Esophagus muscularis mucosa (tissue), 4 donors: ENCODE measurements at regions not wholly inside any gene's neighbourhood (a gene's known extent, or its start where the extent isn't known, plus 50 kb on each side); places are given as distances from the start of the nearest gene placed in this dataset.

Source experiments
- EP300 ChIP-seq: sonication (generic); formaldehyde crosslinking; IDR thresholded peaks from one replicate; pipeline ENCODE4 v1.6.1; 2017; ENCODE audit warnings: antibody characterized with exemption
- POLR2A ChIP-seq: fragments of 450-650 bp; IDR thresholded peaks from one replicate; pipeline ENCODE4 v1.6.1; 2017; ENCODE audit warnings: antibody characterized with exemption, moderate library complexity, mild to moderate bottlenecking, low read depth
- POLR2AphosphoS5 ChIP-seq, 2 donors: sonication (generic); formaldehyde crosslinking; IDR thresholded peaks; one replicate each; pipeline ENCODE4 v1.6.1; 2017; ENCODE audit warnings: antibody characterized with exemption in 2 of 2
- TF ChIP-seq, protein P1 (sequence below), 3 experiments: fragments of 200-600 bp in 2 of 3; fragments of 450-650 bp in 1 of 3; sonication (generic) in 2 of 3; IDR thresholded peaks; one replicate each; pipeline ENCODE4 v1.5.1; 2017 to 2019; ENCODE audit warnings: antibody characterized with exemption in 3 of 3, mild to moderate bottlenecking in 2 of 3, moderate library complexity in 1 of 3

DNA sequence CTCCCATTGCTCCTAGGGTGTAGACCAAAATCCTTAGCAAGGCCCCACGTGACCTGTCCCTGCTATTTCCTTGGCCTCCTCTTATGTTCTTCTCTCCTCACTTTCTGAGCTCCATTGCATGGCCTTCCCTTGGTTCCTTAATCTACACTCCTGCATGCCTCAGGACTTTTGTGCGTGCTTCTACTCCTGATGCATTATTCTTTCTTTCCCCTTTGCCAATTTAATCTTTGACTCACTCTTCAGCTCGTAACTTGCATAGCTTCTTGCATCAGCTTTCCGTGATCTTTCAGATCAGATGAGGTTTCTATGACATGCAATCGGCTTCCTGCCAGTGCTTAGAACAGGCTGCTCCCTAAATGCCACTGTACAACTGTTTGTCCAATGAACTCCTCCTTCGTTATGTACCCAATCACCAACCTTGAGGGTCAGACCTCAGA, 261.6 kb upstream of the CADM1 start:
- TF ChIP-seq POLR2A (no peak), POLR2AphosphoS5 (IDR thresholded peaks at IDR 0.05) (no peak), EP300 (no peak)
- TF ChIP-seq, protein P1, sequence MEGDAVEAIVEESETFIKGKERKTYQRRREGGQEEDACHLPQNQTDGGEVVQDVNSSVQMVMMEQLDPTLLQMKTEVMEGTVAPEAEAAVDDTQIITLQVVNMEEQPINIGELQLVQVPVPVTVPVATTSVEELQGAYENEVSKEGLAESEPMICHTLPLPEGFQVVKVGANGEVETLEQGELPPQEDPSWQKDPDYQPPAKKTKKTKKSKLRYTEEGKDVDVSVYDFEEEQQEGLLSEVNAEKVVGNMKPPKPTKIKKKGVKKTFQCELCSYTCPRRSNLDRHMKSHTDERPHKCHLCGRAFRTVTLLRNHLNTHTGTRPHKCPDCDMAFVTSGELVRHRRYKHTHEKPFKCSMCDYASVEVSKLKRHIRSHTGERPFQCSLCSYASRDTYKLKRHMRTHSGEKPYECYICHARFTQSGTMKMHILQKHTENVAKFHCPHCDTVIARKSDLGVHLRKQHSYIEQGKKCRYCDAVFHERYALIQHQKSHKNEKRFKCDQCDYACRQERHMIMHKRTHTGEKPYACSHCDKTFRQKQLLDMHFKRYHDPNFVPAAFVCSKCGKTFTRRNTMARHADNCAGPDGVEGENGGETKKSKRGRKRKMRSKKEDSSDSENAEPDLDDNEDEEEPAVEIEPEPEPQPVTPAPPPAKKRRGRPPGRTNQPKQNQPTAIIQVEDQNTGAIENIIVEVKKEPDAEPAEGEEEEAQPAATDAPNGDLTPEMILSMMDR (IDR thresholded peaks at IDR 0.05) = no peak
